A549 (cell line): ENCODE measurements at regions not wholly inside any gene's neighbourhood (a gene's known extent, or its start where the extent isn't known, plus 50 kb on each side); places are given as distances from the start of the nearest gene placed in this dataset.

Experiments used
- ATAC-seq, 2 experiments: fragments of 200-7000 bp in 1 of 2; fragments of >200 bp in 1 of 2; cut with Nextera tagmentation in 1 of 2; cut with Tn5 transposase in 1 of 2; 3 replicates each; pipeline versions ENCODE4 v1.8.0 to v1.9.1; 2018 to 2020; ENCODE audit warnings: mild to moderate bottlenecking in 1 of 2, moderate library complexity in 1 of 2
- CTCF ChIA-PET: fragments of 300-600 bp; sonication (Branson Sonifier 250); formaldehyde crosslinking; extraction: SDS; loops from one replicate; lab custom pipeline; 2021; ENCODE audit warnings: antibody characterized with exemption, inconsistent platforms; lab: Yijun Ruan, JAX
- POLR2A ChIA-PET: fragments of 350-600 bp; formaldehyde crosslinking; extraction: SDS; loops from one replicate; lab custom pipeline; 2021; ENCODE audit warnings: antibody characterized with exemption, inconsistent platforms; lab: Yijun Ruan, JAX
- DNase-seq, 2 experiments: peaks; one replicate each; pipeline versions ENCODE4 v3.0.0 to v3.0.0-alpha.2; 2011 to 2016; ENCODE audit warnings: low read depth in 1 of 2, low spot score in 1 of 2
- FAIRE-seq: peaks from 2 replicates; lab custom pipeline; 2011; peaks lifted over from hg19 to GRCh38; lab: Jason Lieb, UNC
- H3K27ac ChIP-seq, 2 experiments: fragments of >200 bp; sonication (Bioruptor Twin); formaldehyde crosslinking; 3 replicates each; pipeline ENCODE4 v1.5.1; 2016 to 2017
- H3K4me1 ChIP-seq: fragments of >200 bp; sonication (Bioruptor Twin); formaldehyde crosslinking; 3 replicates; pipeline ENCODE4 v1.6.1; 2016
- H3K4me2 ChIP-seq: fragments of >200 bp; sonication (Bioruptor Twin); formaldehyde crosslinking; 3 replicates; pipeline ENCODE4 v1.6.1; 2016
- H3K4me3 ChIP-seq: fragments of >200 bp; sonication (Bioruptor Twin); formaldehyde crosslinking; 3 replicates; pipeline ENCODE4 v1.5.1; 2016
- H3K9me3 ChIP-seq: fragments of >200 bp; sonication (Bioruptor Twin); formaldehyde crosslinking; 3 replicates; pipeline ENCODE4 v1.6.1; 2016
- BCL3 ChIP-seq: fragments of >200 bp; sonication (Bioruptor Twin); formaldehyde crosslinking; IDR thresholded peaks from 3 replicates; pipeline ENCODE4 v1.6.1; 2016
- CHD4 ChIP-seq: fragments of 200-600 bp; sonication (generic); IDR thresholded peaks from 2 replicates; pipeline ENCODE4 v1.6.1; 2016; ENCODE audit warnings: antibody characterized with exemption, mild to moderate bottlenecking, borderline replicate concordance
- E2F6 ChIP-seq: IDR thresholded peaks from 2 replicates; pipeline ENCODE4 v1.6.1; 2012; ENCODE audit warnings: low read depth, borderline replicate concordance
- ESRRA ChIP-seq: fragments of 150-350 bp; IDR thresholded peaks from 2 replicates; pipeline ENCODE4 v1.6.1; 2014; ENCODE audit warnings: mild to moderate bottlenecking, low read length, borderline replicate concordance
- HEYL ChIP-seq: fragments of 250-450 bp; sonication (Bioruptor Pico); IDR thresholded peaks from 2 replicates; pipeline ENCODE4 v1.8.0; 2021; ENCODE audit warnings: mild to moderate bottlenecking, moderate library complexity
- HMGXB4 ChIP-seq: fragments of 250-450 bp; sonication (Bioruptor Pico); IDR thresholded peaks from 2 replicates; pipeline ENCODE4 v1.5.0; 2021; ENCODE audit warnings: mild to moderate bottlenecking, moderate library complexity, borderline replicate concordance
- KDM5A ChIP-seq: fragments of 200-600 bp; sonication (generic); IDR thresholded peaks from 2 replicates; pipeline ENCODE4 v1.6.1; 2016; ENCODE audit warnings: antibody characterized with exemption, mild to moderate bottlenecking
- NFE2L2 ChIP-seq: fragments of 150-350 bp; conservative IDR thresholded peaks from 2 replicates; pipeline ENCODE4 v1.6.1; 2014; ENCODE audit warnings: low read length
- POLR2A ChIP-seq: IDR thresholded peaks from 2 replicates; pipeline ENCODE4 v1.6.1; 2012; ENCODE audit warnings: mild to moderate bottlenecking, low read length
- RARB ChIP-seq: fragments of 250-450 bp; sonication (Bioruptor Pico); IDR thresholded peaks from 2 replicates; pipeline ENCODE4 v1.8.0; 2021; ENCODE audit warnings: mild to moderate bottlenecking, moderate library complexity
- REST ChIP-seq: fragments of 200-600 bp; sonication (generic); IDR thresholded peaks from 2 replicates; pipeline ENCODE4 v1.6.1; 2016; ENCODE audit warnings: antibody characterized with exemption, mild to moderate bottlenecking, moderate library complexity
- USF2 ChIP-seq: fragments of 450-650 bp; IDR thresholded peaks from 2 replicates; pipeline ENCODE4 v1.6.1; 2014; ENCODE audit warnings: antibody characterized with exemption
- ZFP36 ChIP-seq: fragments of 450-650 bp; IDR thresholded peaks from 2 replicates; pipeline ENCODE4 v1.6.1; 2014; ENCODE audit warnings: borderline replicate concordance; ENCODE audit not compliant: partially characterized antibody
- ZNF302 ChIP-seq: fragments of 250-450 bp; sonication (Bioruptor Pico); IDR thresholded peaks from 2 replicates; pipeline ENCODE4 v1.9.0; 2021; ENCODE audit warnings: inconsistent platforms, mild to moderate bottlenecking, moderate library complexity
- ZSCAN20 ChIP-seq: fragments of 250-450 bp; sonication (Bioruptor Pico); IDR thresholded peaks from 2 replicates; pipeline ENCODE4 v1.8.0; 2022; ENCODE audit warnings: mild to moderate bottlenecking, moderate library complexity
- WGBS: methylation state at CpG from one replicate; pipeline ENCODE4 v1.1.6; 2017; ENCODE audit errors: missing lambda C conversion rate; 5-methylcytosine and 5-hydroxymethylcytosine counted together
- TF ChIP-seq, protein P1 (sequence below): IDR thresholded peaks from 2 replicates; pipeline ENCODE4 v1.6.1; 2012
- TF ChIP-seq, protein P2 (sequence below): IDR thresholded peaks from 2 replicates; pipeline ENCODE4 v1.6.1; 2012
- TF ChIP-seq, protein P3 (sequence below): fragments of 150-350 bp; IDR thresholded peaks from 2 replicates; pipeline ENCODE4 v1.6.1; 2014; ENCODE audit warnings: low read depth, mild to moderate bottlenecking, low read length

GRCh38 chr10:57482259-57482658 lies 785.4 kb downstream of the IPMK start:
- ChIA-PET POLR2A (no interaction called here), CTCF (no interaction called here)
- FAIRE-seq (no peak), ATAC-seq (no peak), DNase-seq (no peak)
- WGBS, result 6% methylated on average over 1 of the region's 1 CpG
- no peak overlapping the region for H3K4me2 ChIP-seq
- no peaks in the 10 kb centered on the region for H3K9me3 ChIP-seq
- no peak overlapping the region for H3K4me3 ChIP-seq
- H3K4me1 ChIP-seq, result no peaks in the 10 kb centered on the region
- H3K27ac ChIP-seq, result no peak overlapping the region
- TF ChIP-seq, protein P1, sequence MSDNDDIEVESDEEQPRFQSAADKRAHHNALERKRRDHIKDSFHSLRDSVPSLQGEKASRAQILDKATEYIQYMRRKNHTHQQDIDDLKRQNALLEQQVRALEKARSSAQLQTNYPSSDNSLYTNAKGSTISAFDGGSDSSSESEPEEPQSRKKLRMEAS, result no peak
- TF ChIP-seq ZSCAN20, result no peak
- TF ChIP-seq, protein P2, sequence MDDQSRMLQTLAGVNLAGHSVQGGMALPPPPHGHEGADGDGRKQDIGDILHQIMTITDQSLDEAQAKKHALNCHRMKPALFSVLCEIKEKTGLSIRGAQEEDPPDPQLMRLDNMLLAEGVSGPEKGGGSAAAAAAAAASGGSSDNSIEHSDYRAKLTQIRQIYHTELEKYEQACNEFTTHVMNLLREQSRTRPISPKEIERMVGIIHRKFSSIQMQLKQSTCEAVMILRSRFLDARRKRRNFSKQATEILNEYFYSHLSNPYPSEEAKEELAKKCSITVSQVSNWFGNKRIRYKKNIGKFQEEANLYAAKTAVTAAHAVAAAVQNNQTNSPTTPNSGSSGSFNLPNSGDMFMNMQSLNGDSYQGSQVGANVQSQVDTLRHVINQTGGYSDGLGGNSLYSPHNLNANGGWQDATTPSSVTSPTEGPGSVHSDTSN, result no peak
- TF ChIP-seq ESRRA, result no peak
- TF ChIP-seq RARB (CRISPR knock-in tag), result no peak
- no peak for TF ChIP-seq KDM5A
- no peak for TF ChIP-seq HEYL (CRISPR knock-in tag)
- TF ChIP-seq USF2, result no peak
- no peak for TF ChIP-seq POLR2A
- no peak for TF ChIP-seq REST
- no peak for TF ChIP-seq BCL3
- TF ChIP-seq HMGXB4 (CRISPR knock-in tag), result no peak
- TF ChIP-seq ZFP36, result no peak
- TF ChIP-seq NFE2L2, result no peak
- TF ChIP-seq CHD4, result no peak
- TF ChIP-seq ZNF302 (CRISPR knock-in tag), result no peak
- TF ChIP-seq, protein P3, sequence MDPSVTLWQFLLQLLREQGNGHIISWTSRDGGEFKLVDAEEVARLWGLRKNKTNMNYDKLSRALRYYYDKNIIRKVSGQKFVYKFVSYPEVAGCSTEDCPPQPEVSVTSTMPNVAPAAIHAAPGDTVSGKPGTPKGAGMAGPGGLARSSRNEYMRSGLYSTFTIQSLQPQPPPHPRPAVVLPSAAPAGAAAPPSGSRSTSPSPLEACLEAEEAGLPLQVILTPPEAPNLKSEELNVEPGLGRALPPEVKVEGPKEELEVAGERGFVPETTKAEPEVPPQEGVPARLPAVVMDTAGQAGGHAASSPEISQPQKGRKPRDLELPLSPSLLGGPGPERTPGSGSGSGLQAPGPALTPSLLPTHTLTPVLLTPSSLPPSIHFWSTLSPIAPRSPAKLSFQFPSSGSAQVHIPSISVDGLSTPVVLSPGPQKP, result no peak
- TF ChIP-seq E2F6, result no peak
